ENCODE measurements at regions not wholly inside any gene's neighbourhood (a gene's known extent, or its start where the extent isn't known, plus 50 kb on each side); places are given as distances from the start of the nearest gene placed in this dataset.
"Not testable (repeated sequence)": the region's sequence is repeated elsewhere in the genome, so short reads cannot be mapped to it uniquely, and the experiment has no call there.

DNA sequence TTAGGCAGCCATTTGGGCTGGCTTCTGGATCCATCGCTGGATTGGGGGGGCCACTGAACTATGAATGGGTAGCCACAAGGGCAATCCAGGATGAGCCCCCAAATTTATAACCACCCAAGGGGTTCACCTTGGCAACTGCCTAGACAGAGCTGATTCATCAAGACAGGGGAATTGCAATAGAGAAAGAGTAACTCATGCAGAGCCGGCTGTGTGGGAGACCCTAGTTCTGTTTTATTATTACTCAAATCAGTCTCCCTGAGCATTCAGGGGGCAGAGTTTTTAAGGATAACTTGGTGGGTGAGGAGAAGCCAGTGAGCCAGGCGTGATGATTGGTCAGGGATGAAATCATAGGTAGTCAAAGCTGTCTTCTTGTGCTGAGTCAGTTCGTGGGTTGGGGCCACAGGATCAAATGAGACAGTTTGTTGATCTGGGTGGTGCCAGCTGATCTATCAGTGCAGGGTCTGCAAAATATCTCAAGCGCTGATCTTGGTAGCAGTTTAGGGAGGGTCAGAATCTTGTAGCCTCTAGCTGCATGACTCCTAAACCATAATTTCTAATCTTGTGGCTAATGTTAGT is 57.9 kb downstream of the DNAJB9 start:
- no peak for DNase-seq

DNA sequence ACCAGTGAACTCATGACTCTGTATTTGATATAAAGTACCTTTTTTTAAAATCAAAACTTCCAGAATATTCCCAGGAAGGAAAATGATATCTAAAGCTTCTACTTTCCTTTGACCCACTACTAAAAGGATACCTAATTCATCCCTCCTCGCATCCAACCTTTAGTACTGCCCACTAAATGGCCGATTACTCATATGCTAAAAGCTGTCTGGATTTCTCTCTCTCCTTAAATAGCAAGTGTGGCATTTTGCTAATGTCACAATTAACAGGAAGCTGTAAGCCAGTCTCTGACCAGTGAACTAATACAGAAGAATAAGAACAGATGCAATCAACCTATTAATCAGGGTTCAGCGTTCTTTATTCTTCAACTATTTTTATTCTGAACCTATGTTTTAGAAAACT is 59.0 kb downstream of the DNAJB9 start:
- no peak for DNase-seq

- no peak for DNase-seq
These were observed 60.2 kb downstream of the DNAJB9 start for GRCh38 chr7:108629651-108630400.

DNA sequence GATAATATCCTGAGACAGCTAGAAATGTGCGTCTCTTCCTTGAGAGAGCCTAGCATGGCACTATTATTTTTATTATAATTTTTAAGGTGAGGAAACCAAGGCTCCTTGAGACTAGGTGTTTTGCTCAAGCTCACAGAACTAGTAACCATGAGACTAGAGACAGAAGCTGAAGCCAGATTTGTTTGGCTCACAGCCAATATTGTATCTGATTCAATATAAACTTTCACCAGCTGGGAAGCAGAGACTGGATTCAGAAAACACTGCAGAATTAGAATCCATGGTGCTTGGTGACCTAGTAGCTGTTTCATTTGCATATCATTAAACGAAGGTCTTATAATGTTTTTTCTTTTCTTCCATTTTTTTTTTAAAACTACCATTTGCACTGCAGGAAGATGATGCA is 64.4 kb downstream of the DNAJB9 start:
- no peak for DNase-seq

DNA sequence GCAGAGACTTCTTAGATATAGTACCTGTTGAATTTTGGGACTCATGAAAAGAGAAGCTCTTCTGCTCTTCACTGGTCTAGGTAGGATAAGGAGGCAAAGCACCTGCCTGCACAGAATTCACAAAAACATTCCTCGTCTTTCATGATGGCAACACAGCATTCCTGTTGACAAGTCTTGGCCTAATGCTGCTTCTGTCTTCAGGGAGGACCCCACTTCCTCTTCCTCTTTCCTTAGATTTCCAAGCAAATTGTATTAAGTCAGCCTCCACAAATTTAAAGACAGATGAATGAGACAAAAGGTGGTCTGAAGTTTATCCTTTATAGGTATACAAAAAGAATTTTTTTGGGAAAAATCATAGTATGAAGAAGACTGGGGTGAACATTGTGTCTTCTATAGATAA is 64.9 kb downstream of the DNAJB9 start:
- no peak for DNase-seq

GRCh38 chr7:108637049-108637621 is 67.5 kb downstream of the DNAJB9 start:
- DNase-seq = no peak

DNA sequence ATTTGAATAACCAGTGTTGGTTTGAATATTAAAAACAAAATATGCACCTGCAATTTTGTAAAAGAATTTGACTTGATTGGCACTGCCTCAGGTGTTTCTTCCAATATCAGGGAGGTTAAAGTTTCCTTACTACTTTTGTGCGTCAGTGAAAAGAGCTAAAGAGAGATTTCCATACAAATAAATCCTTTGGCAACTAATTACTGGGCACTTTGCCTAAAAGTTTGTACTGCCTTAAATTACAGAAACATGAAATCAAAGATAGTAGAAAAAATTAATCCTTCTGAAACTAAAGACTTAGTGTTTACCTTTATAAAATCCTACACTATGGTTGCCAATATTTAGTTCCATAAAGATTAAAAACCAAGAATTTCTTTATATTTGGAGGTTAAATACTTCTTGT is 72.5 kb downstream of the DNAJB9 start:
- no peak for DNase-seq

DNA sequence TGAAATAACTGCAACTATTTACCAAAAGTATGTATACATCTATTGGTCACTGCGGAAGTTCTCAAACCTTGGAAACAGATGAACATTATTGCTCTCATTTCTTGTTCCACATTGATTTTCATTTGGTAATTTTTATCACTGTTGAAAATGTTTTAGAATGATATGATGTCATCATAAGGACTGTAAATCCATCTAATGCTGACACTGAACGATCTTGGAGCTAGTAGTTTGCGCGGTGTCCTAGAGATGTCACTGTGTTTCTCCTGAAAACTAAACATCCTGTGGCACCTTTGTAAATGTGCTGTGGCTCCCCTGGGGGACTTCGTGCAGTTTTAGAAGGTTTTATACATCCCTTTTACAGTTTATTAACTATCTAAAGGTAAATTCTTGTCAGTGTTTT is 73.5 kb downstream of the DNAJB9 start:
- DNase-seq = no peak

DNA sequence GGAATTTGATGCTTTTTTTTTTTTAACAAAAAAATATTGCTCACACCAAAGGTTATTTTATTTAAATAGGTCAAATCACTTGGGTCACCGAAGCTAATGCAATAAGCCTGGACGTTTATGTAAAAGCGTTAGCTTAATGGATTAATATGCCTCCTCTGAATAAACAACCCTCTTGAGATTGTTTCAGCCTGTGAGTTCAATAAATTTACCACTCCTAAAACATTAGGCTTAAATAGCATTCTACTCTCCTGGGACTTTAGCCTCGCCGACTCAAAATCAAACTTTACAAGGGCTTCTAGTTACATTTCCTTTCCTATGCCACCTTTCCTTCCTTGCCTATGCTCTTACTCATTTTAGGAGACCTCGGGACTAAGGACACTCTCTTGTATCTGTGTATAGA is 79.3 kb downstream of the DNAJB9 start:
- DNase-seq = no peak

GRCh38 chr7:108650467-108650866 is 80.8 kb downstream of the DNAJB9 start:
- no peak for DNase-seq

DNA sequence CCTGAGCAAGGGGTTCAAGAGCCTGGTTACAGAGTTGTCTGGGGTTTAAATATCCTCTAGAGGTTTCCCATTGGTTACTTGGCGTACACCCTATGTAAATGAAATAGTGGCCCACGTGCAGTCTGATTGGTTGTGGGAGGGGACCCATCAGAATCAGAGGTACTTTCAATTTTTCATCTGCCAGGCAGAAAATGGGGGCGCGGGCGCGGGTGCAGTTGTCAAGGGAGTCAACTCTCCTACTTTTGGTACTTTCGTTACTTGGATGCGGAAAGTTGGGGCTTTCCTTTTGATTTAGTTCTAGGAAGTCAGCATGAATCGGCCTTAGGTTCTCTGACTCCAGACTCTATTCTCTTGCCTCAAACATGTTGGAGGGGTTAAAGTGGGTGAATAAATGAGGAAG is 83.2 kb downstream of the DNAJB9 start:
- no peak for DNase-seq

- DNase-seq = no peak
These were observed 83.9 kb downstream of the DNAJB9 start for GRCh38 chr7:108653526-108653925.

DNA sequence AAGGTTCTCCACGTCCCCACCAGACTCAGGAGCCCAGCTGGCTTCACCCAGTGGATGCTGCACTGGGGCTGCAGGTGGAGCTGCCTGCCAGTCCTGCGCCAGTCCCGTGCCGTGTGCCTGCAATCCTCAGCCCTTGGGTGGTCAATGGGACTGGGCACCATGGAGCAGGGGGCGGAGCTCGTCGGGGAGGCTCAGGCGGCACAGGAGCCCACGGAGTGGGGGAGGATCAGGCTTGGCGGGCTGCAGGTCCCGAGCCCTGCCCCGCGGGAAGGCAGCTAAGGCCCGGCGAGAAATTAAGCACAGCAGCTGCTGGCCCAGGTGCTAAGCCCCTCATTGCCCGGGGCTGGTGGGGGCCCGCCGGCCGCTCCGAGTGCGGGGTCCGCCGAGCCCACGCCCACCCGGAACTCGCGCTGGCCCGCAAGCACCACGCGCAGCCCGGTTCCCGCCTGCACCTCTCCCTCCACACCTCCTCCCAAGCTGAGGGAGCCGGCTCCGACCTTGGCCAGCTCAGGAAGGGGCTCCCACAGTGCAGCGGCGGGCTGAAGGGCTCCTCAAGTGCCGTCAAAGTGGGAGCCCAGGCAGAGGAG is 87.6 kb downstream of the DNAJB9 start:
- DNase-seq = not testable (repeated sequence)

- DNase-seq = no peak
These were observed 89.6 kb downstream of the DNAJB9 start for GRCh38 chr7:108659261-108659660.

- no peak for DNase-seq
These were observed 90.2 kb downstream of the DNAJB9 start for GRCh38 chr7:108659867-108660266.

- no peak for DNase-seq
These were observed 90.8 kb downstream of the DNAJB9 start for GRCh38 chr7:108660465-108660864.

GRCh38 chr7:108662783-108663362 is 93.2 kb downstream of the DNAJB9 start:
- DNase-seq = no peak

DNA sequence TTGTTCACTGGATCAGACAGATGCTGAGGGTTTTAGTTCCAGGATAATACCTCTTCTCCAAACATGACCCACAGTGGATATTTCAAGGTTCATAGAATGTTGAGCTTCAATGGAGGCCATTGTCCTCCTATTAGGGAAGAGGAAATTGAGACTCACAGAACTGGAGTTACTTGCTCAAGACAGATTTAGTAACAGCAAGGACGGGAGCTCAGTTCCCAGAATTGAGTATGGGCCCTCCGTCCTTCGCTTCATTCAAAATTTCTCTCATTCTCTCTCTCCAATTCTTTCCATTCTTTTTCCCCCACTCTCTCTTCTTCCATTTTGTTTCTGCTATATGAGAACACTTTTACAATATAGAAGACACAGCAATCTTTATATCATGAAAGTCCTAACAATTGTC is 94.0 kb downstream of the DNAJB9 start:
- DNase-seq = no peak

GRCh38 chr7:108667216-108667615 is 97.5 kb downstream of the DNAJB9 start:
- DNase-seq = no peak

GRCh38 chr7:108669958-108670357 is 100.3 kb downstream of the DNAJB9 start:
- DNase-seq = no peak

- DNase-seq = not testable (repeated sequence)
These were observed 104.0 kb downstream of the DNAJB9 start for GRCh38 chr7:108673699-108674098.

GRCh38 chr7:108684629-108685028 is 115.0 kb downstream of the DNAJB9 start:
- no peak for DNase-seq

DNA sequence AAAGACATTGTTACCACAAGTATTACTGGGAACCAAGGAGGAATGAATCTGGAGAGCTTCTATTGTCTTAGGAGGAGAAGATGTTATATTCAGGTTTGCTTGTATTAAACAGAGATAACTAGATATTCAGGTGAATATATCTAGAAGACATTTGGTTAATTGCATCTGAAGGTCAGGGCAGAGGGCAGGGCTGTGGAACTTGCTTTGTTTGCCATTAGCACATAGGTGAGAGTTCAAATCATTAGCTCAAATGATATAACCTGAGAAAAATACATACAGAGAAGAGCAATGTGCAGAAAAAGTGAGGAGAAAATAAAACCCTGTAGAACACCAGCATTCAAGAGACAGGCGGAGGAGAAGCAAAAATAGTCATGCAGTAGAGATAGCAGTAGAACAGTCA is 116.8 kb downstream of the DNAJB9 start:
- no peak for DNase-seq

- DNase-seq = no peak
These were observed 127.6 kb downstream of the DNAJB9 start for GRCh38 chr7:108697254-108697653.
